HepG2 (cell line): ENCODE measurements at regions not wholly inside any gene's neighbourhood (a gene's known extent, or its start where the extent isn't known, plus 50 kb on each side); places are given as distances from the start of the nearest gene placed in this dataset.

Experiments used
- ATAC-seq: fragments of 200-7000 bp; cut with Tn5 transposase; 3 replicates; pipeline ENCODE4 v1.9.1; 2020; ENCODE audit warnings: mild to moderate bottlenecking, moderate library complexity
- BruUV-seq: library from RNA; stranded (reverse); fragments of 400-500 nt; replicated peaks from 2 replicates; lab custom pipeline; 2021; lab: Mats Ljungman, UMichigan
- CTCF ChIA-PET: fragments of 300-600 bp; formaldehyde crosslinking; extraction: SDS; loops from one replicate; lab custom pipeline; 2021; ENCODE audit warnings: low total read pairs, inconsistent platforms, low intra/inter-chr PET ratio; lab: Yijun Ruan, JAX
- POLR2A ChIA-PET: fragments of 350-600 bp; sonication (Branson Sonifier 250); formaldehyde crosslinking; loops from one replicate; lab custom pipeline; 2020; ENCODE audit warnings: antibody characterized with exemption, inconsistent platforms; lab: Yijun Ruan, JAX
- DNase-seq: peaks from one replicate; pipeline ENCODE4 v3.0.0-alpha.2; 2015; ENCODE audit warnings: low spot score
- FAIRE-seq: peaks from 3 replicates; lab custom pipeline; 2011; peaks lifted over from hg19 to GRCh38; lab: Jason Lieb, UNC
- H2AFZ ChIP-seq: one replicate; pipeline ENCODE4 v1.6.1; 2011; ENCODE audit warnings: low read length, inconsistent platforms
- H3K27ac ChIP-seq: fragments of 300-600 bp; 3 replicates; pipeline ENCODE4 v1.8.0; 2011; ENCODE audit warnings: mixed run types, mild to moderate bottlenecking, mixed read lengths, low read length, inconsistent platforms; ENCODE audit not compliant: insufficient read depth; ENCODE audit errors: extremely low read length
- H3K27me3 ChIP-seq, 2 experiments: fragments of 200-600 bp in 1 of 2; 2 replicates in 1 of 2; 3 replicates in 1 of 2; pipeline versions ENCODE4 v1.6.0 to v1.8.0; 2011; ENCODE audit warnings: low read length in 2 of 2, mild to moderate bottlenecking in 2 of 2, moderate library complexity in 2 of 2, inconsistent platforms in 1 of 2; ENCODE audit not compliant: insufficient read depth in 2 of 2, control insufficient read depth in 1 of 2
- H3K36me3 ChIP-seq, 2 experiments: fragments of 200-600 bp in 1 of 2; replicated peaks in 1 of 2; 2 replicates in 1 of 2; 3 replicates in 1 of 2; pipeline versions ENCODE4 v1.5.1 to v1.8.0; 2011; ENCODE audit warnings: low read length in 2 of 2, inconsistent platforms in 1 of 2; ENCODE audit not compliant: insufficient read depth in 2 of 2, control insufficient read depth in 1 of 2
- H3K4me1 ChIP-seq: 2 replicates; pipeline ENCODE4 v1.5.1; 2012; ENCODE audit warnings: low read length, inconsistent platforms; ENCODE audit not compliant: insufficient read depth
- H3K4me2 ChIP-seq: 2 replicates; pipeline ENCODE4 v1.6.0; 2011; ENCODE audit warnings: low read depth, low read length, inconsistent platforms
- H3K4me3 ChIP-seq, 3 experiments: fragments of 200-600 bp in 1 of 3; sonication (generic), shearing (Covaris generic) in 1 of 3; replicated peaks in 1 of 3; 2 replicates each; pipeline ENCODE4 v1.5.1; 2011 to 2016; ENCODE audit warnings: low read length in 3 of 3, inconsistent platforms in 2 of 3, low read depth in 2 of 3, mild to moderate bottlenecking in 2 of 3, control low read depth in 1 of 3, mixed read lengths in 1 of 3; ENCODE audit not compliant: insufficient read depth in 1 of 3
- H3K79me2 ChIP-seq: one replicate; pipeline ENCODE4 v1.6.1; 2011; ENCODE audit warnings: low read length, inconsistent platforms; ENCODE audit not compliant: insufficient read depth
- H3K9ac ChIP-seq: 2 replicates; pipeline ENCODE4 v1.6.0; 2011; ENCODE audit warnings: mild to moderate bottlenecking, low read depth, low read length, inconsistent platforms; ENCODE audit not compliant: insufficient read depth
- H3K9me3 ChIP-seq: 2 replicates; pipeline ENCODE4 v1.5.1; 2012; ENCODE audit warnings: mild to moderate bottlenecking, low read length
- H4K20me1 ChIP-seq: 2 replicates; pipeline ENCODE4 v1.6.0; 2011; ENCODE audit warnings: inconsistent platforms, mild to moderate bottlenecking, low read length, moderate library complexity; ENCODE audit not compliant: insufficient read depth
- ATAD3A ChIP-seq: sonication (generic); formaldehyde crosslinking; IDR thresholded peaks from 2 replicates; pipeline ENCODE4 v1.4.0; 2020; ENCODE audit warnings: missing genetic modification reagents
- GTF2F1 ChIP-seq: fragments of 150-350 bp; IDR thresholded peaks from 2 replicates; pipeline ENCODE4 v1.6.1; 2014; ENCODE audit warnings: low read length
- HNRNPK ChIP-seq: fragments of 200-400 bp; formaldehyde crosslinking; IDR thresholded peaks from 2 replicates; pipeline ENCODE4 v1.6.1; 2018; ENCODE audit warnings: low read length, low read depth, moderate library complexity, mild to moderate bottlenecking; ENCODE audit not compliant: poor library complexity, severe bottlenecking
- JDP2 ChIP-seq: sonication (generic); formaldehyde crosslinking; IDR thresholded peaks from 2 replicates; pipeline ENCODE4 v1.8.1; 2022; ENCODE audit warnings: missing genetic modification reagents, borderline replicate concordance
- NR3C1 ChIP-seq: sonication (generic); formaldehyde crosslinking; IDR thresholded peaks from 2 replicates; pipeline ENCODE4 v1.4.0; 2020; ENCODE audit warnings: missing genetic modification reagents
- REPIN1 ChIP-seq: sonication (generic); formaldehyde crosslinking; IDR thresholded peaks from 2 replicates; pipeline ENCODE4 v1.8.0; 2022; ENCODE audit warnings: missing genetic modification reagents, low read depth, mild to moderate bottlenecking, borderline replicate concordance
- SP1 ChIP-seq, 2 experiments: fragments of 450-650 bp in 1 of 2; sonication (generic) in 1 of 2; formaldehyde crosslinking in 1 of 2; IDR thresholded peaks; 2 replicates each; pipeline versions ENCODE4 v1.4.0 to v1.6.1; 2016 to 2020; ENCODE audit warnings: missing genetic modification reagents in 1 of 2
- SP4 ChIP-seq: sonication (generic); formaldehyde crosslinking; IDR thresholded peaks from 2 replicates; pipeline ENCODE4 v1.8.1; 2023; ENCODE audit warnings: mild to moderate bottlenecking, missing genetic modification reagents
- TOPORS ChIP-seq: sonication (generic); formaldehyde crosslinking; IDR thresholded peaks from 2 replicates; pipeline ENCODE4 v1.8.0; 2023; ENCODE audit warnings: mild to moderate bottlenecking, missing genetic modification reagents
- XRCC5 ChIP-seq: fragments of 200-400 bp; formaldehyde crosslinking; optimal IDR thresholded peaks from 2 replicates; pipeline ENCODE3; 2017; ENCODE audit warnings: mild to moderate bottlenecking, low read length
- ZNF251 ChIP-seq: sonication (generic); formaldehyde crosslinking; IDR thresholded peaks from 2 replicates; pipeline ENCODE4 v1.9.0; 2021; ENCODE audit warnings: mild to moderate bottlenecking, missing genetic modification reagents
- ZNF253 ChIP-seq: sonication (generic); formaldehyde crosslinking; IDR thresholded peaks from 2 replicates; pipeline ENCODE4 v1.8.0; 2022; ENCODE audit warnings: mild to moderate bottlenecking, missing genetic modification reagents, borderline replicate concordance
- ZNF337 ChIP-seq: sonication (generic); formaldehyde crosslinking; IDR thresholded peaks from 2 replicates; pipeline ENCODE4 v1.5.1; 2020; ENCODE audit warnings: missing genetic modification reagents, low read depth, mild to moderate bottlenecking, borderline replicate concordance
- ZNF563 ChIP-seq: sonication (generic); formaldehyde crosslinking; IDR thresholded peaks from 2 replicates; pipeline ENCODE4 v1.8.0; 2022; ENCODE audit warnings: mild to moderate bottlenecking, moderate library complexity, missing genetic modification reagents
- WGBS: methylation state at CpG from one replicate; pipeline ENCODE4 v1.1.6; 2017; ENCODE audit warnings: low lambda C conversion rate; 5-methylcytosine and 5-hydroxymethylcytosine counted together
- in situ Hi-C: cut with HindIII; loops from 2 replicates; pipeline ENCODE4 v1.10.0; 2017; ENCODE audit warnings: low pct_unique_long_range_greater_than_20kb; ENCODE audit not compliant: extremely low pct_ligation_motif_present
- intact Hi-C: fragments of 100-400 bp; cut with micrococcal nuclease; formaldehyde crosslinking; loops from one replicate; pipeline ENCODE4 v1.10.0; 2022; ENCODE audit not compliant: unreplicated experiment
- TF ChIP-seq, protein P1 (sequence below): sonication (generic); formaldehyde crosslinking; IDR thresholded peaks from 2 replicates; pipeline ENCODE4 v1.8.1; 2022; ENCODE audit warnings: mild to moderate bottlenecking, missing genetic modification reagents
- TF ChIP-seq, protein P2 (sequence below): sonication (generic); formaldehyde crosslinking; IDR thresholded peaks from 2 replicates; pipeline ENCODE4 v1.5.0; 2020; ENCODE audit warnings: mild to moderate bottlenecking, missing genetic modification reagents
- TF ChIP-seq, protein P3 (sequence below): sonication (generic); formaldehyde crosslinking; IDR thresholded peaks from 2 replicates; pipeline ENCODE4 v1.5.1; 2020; ENCODE audit warnings: missing genetic modification reagents, mild to moderate bottlenecking, borderline replicate concordance
- TF ChIP-seq, protein P4 (sequence below): sonication (generic); formaldehyde crosslinking; IDR thresholded peaks from 2 replicates; pipeline ENCODE4 v1.4.0; 2020; ENCODE audit warnings: mild to moderate bottlenecking, missing genetic modification reagents, borderline replicate concordance
- TF ChIP-seq, protein P5 (sequence below): sonication (generic); formaldehyde crosslinking; IDR thresholded peaks from 2 replicates; pipeline ENCODE4 v1.4.0; 2020; ENCODE audit warnings: missing genetic modification reagents

DNA sequence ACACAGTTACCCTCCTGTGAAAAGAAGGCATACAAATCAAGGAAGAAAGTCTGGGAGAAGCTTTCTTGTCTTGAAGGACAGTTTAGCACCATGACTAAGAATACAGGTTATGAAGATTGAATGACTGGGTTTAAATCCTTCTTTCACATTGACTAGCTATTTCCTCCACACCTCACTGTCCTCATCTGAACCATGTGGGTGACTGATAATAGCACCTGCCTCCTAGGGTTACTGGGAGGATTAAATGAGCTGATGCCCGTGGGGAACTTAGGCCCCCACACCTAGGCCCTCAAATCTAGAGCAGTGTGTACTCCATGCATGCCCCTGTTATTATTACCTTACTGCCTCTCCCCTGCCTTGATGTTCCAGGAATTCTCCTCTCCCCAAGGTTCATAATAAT is 202.9 kb downstream of the FBXO15 start:
- Histone ChIP-seq H2AFZ (no peak overlapping the region), H4K20me1 (no peaks in the 10 kb centered on the region), H3K79me2 (no peaks in the 10 kb centered on the region), H3K27me3 (peaks cover 0 to 9% of the 10 kb centered on the region in 2 experiments; a peak in 1 of 5 replicates), H3K36me3 (no peaks in the 10 kb centered on the region), H3K27ac (no peak overlapping the region), H3K4me2 (no peak overlapping the region), H3K4me1 (no peaks in the 10 kb centered on the region), H3K9ac (no peak overlapping the region), H3K4me3 (no peak overlapping the region), H3K9me3 (no peaks in the 10 kb centered on the region)
- DNase-seq: no peak
- FAIRE-seq: no peak
- 0% methylated on average over 1 of the region's 1 CpG for WGBS
- CTCF ChIA-PET: no interaction called here
- POLR2A ChIA-PET: no interaction called here
- BruUV-seq: no TSS peak
- TF ChIP-seq REPIN1 (CRISPR knock-in tag): no peak
- TF ChIP-seq, protein P1, sequence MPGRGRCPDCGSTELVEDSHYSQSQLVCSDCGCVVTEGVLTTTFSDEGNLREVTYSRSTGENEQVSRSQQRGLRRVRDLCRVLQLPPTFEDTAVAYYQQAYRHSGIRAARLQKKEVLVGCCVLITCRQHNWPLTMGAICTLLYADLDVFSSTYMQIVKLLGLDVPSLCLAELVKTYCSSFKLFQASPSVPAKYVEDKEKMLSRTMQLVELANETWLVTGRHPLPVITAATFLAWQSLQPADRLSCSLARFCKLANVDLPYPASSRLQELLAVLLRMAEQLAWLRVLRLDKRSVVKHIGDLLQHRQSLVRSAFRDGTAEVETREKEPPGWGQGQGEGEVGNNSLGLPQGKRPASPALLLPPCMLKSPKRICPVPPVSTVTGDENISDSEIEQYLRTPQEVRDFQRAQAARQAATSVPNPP: no peak
- no peak for TF ChIP-seq JDP2 (CRISPR knock-in tag)
- no peak for TF ChIP-seq NR3C1
- TF ChIP-seq, protein P2, sequence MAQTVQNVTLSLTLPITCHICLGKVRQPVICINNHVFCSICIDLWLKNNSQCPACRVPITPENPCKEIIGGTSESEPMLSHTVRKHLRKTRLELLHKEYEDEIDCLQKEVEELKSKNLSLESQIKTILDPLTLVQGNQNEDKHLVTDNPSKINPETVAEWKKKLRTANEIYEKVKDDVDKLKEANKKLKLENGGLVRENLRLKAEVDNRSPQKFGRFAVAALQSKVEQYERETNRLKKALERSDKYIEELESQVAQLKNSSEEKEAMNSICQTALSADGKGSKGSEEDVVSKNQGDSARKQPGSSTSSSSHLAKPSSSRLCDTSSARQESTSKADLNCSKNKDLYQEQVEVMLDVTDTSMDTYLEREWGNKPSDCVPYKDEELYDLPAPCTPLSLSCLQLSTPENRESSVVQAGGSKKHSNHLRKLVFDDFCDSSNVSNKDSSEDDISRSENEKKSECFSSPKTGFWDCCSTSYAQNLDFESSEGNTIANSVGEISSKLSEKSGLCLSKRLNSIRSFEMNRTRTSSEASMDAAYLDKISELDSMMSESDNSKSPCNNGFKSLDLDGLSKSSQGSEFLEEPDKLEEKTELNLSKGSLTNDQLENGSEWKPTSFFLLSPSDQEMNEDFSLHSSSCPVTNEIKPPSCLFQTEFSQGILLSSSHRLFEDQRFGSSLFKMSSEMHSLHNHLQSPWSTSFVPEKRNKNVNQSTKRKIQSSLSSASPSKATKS: no peak
- no peak for TF ChIP-seq SP1 (IDR thresholded peaks at IDR 0.05)
- TF ChIP-seq SP1 (CRISPR knock-in tag; IDR thresholded peaks at IDR 0.05): no peak
- no peak for TF ChIP-seq ATAD3A (CRISPR knock-in tag)
- no peak for TF ChIP-seq ZNF337 (CRISPR knock-in tag)
- TF ChIP-seq ZNF563 (CRISPR knock-in tag): no peak
- TF ChIP-seq, protein P3, sequence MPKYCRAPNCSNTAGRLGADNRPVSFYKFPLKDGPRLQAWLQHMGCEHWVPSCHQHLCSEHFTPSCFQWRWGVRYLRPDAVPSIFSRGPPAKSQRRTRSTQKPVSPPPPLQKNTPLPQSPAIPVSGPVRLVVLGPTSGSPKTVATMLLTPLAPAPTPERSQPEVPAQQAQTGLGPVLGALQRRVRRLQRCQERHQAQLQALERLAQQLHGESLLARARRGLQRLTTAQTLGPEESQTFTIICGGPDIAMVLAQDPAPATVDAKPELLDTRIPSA: no peak
- TF ChIP-seq ZNF253 (CRISPR knock-in tag): no peak
- TF ChIP-seq XRCC5: no peak
- TF ChIP-seq, protein P4, sequence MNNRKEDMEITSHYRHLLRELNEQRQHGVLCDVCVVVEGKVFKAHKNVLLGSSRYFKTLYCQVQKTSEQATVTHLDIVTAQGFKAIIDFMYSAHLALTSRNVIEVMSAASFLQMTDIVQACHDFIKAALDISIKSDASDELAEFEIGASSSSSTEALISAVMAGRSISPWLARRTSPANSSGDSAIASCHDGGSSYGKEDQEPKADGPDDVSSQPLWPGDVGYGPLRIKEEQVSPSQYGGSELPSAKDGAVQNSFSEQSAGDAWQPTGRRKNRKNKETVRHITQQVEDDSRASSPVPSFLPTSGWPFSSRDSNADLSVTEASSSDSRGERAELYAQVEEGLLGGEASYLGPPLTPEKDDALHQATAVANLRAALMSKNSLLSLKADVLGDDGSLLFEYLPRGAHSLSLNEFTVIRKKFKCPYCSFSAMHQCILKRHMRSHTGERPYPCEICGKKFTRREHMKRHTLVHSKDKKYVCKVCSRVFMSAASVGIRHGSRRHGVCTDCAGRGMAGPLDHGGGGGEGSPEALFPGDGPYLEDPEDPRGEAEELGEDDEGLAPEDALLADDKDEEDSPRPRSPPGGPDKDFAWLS (CRISPR knock-in tag): no peak
- TF ChIP-seq HNRNPK: no peak
- TF ChIP-seq, protein P5, sequence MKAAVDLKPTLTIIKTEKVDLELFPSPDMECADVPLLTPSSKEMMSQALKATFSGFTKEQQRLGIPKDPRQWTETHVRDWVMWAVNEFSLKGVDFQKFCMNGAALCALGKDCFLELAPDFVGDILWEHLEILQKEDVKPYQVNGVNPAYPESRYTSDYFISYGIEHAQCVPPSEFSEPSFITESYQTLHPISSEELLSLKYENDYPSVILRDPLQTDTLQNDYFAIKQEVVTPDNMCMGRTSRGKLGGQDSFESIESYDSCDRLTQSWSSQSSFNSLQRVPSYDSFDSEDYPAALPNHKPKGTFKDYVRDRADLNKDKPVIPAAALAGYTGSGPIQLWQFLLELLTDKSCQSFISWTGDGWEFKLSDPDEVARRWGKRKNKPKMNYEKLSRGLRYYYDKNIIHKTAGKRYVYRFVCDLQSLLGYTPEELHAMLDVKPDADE (CRISPR knock-in tag): no peak
- no peak for TF ChIP-seq ZNF251 (CRISPR knock-in tag)
- TF ChIP-seq TOPORS (CRISPR knock-in tag): no peak
- TF ChIP-seq SP4 (CRISPR knock-in tag): no peak
- no peak for TF ChIP-seq GTF2F1
- in situ Hi-C loops: no loop called here
- ATAC-seq: no peak
- intact Hi-C loops: no loop called here
